ENCODE measurements at regions not wholly inside any gene's neighbourhood (a gene's known extent, or its start where the extent isn't known, plus 50 kb on each side); places are given as distances from the start of the nearest gene placed in this dataset.
"Not testable (repeated sequence)": the region's sequence is repeated elsewhere in the genome, so short reads cannot be mapped to it uniquely, and the experiment has no call there.

DNA sequence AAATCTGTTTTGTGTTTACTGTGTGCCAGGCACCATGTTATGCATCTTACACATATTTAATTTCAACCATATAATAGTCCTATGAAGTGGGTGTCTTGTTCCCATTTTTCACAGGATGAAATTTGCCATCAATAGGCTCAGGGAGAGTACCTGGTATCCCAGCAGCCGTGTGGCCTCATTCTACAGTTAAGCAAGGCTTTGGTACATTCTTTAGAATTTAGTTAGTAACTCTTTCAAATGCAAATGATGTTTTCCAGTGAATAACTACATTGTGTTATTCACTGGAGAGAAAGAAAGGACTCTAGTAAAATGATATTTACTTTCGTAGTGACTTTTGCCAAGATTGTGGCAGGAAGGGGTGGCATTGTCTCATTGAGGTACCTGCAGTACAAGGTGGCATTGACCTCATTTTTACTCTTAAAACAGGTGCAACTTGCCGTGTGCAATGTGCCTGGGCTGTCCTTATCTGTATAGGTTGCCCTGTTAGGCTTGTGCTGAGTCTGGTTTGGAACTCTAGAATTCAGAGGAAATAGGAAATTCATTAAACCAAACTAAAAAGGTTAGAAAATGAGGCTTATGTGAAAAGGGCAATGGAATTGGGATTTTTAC lies 117.4 kb upstream of the NBPF8 start:
- not testable (repeated sequence) for H3K4me3 Mint-ChIP-seq; H3K36me3 Mint-ChIP-seq; H3K27ac Mint-ChIP-seq; DNase-seq; H3K27me3 Mint-ChIP-seq (ENCODE audit: low read depth in 3 of 3); H3K9me3 Mint-ChIP-seq; H3K4me1 Mint-ChIP-seq

DNA sequence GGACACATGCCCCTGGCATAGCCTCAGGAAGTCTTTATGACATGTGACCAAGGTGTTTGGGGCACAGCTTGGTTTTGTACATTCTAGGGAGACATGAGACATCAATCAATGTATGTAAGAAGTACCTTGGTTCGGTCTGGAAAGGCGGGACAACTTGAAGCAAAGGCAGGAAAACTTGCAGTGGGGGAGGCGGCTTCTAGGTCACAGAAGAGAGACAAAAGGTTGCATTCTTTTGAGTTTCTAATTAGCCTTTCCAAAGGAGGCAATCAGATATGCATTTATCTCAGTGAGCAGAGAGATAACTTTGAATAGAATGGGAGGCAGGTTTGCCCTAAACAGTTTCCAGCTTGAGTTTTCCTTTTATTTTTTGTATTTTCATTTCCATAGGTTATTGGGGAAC lies 113.8 kb upstream of the SEC22B start:
- not testable (repeated sequence) for DNase-seq; H3K36me3 Mint-ChIP-seq; H3K4me1 Mint-ChIP-seq; H3K9me3 Mint-ChIP-seq; H3K27me3 Mint-ChIP-seq (ENCODE audit: low read depth in 3 of 3); H3K4me3 Mint-ChIP-seq; H3K27ac Mint-ChIP-seq

DNA sequence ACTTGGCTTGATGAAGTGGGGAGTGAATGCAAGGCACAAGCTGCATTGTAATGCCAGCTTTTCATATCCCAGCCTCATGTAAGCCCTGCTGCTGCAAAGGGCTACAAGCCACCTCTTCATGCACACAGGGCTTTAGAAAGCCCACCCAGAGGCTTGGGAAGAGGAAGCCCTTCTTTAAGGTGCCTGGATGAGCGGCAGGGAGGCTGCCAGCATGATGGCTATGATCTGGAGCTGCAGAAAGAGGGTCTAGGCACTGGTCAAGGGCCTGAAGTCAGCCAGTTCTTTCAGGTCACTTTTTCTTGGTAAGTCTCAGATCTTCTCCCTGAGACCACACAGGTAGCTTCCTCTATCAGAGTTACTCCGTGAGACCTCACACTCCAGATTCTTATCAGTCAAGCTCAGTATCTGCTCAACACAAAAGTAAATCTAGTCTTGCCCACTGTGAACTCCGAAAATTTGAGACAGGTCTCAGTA lies 113.3 kb upstream of the SEC22B start:
- H3K9me3 Mint-ChIP-seq; H3K4me3 Mint-ChIP-seq; H3K36me3 Mint-ChIP-seq; H3K4me1 Mint-ChIP-seq; H3K27me3 Mint-ChIP-seq (ENCODE audit: low read depth in 3 of 3); DNase-seq; H3K27ac Mint-ChIP-seq: not testable (repeated sequence)

DNA sequence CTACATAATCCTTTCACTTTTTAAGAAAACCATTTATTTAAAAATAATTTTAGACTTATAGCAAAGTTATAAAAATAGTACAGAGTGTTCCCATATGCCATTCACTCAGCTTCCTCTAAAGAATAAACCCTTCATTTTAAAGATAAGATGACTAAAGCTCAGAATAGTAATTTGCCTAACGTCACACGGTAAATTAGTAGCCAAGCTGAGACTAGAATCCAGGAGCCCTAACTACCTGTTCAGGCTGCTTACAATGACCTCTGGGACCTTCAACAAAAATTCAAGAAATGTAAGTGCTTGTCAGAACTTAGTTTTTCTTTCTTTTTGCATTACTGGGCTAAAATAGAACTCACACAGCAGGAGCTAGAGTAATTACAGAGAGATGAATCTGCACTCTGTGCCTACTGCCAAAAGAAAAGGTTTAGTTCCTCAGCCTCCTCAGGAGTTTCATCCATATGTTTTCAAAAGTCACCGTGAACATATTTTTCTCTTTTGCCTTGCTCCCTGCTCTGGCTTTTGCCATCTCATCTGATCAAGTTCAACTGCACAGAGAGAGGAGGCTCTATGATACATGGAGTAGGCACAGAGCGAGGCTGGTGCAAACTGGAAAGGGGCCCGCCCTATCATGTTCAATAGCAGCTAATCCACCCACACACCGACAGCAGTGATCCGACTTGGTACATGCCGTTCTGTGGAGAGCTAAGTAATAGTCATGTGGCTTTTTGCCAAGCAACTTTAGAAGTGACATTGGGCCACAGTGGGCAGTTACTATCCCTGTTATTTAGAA lies 112.7 kb upstream of the SEC22B start:
- not testable (repeated sequence) for H3K4me1 Mint-ChIP-seq; H3K27me3 Mint-ChIP-seq (ENCODE audit: low read depth in 3 of 3); H3K9me3 Mint-ChIP-seq; DNase-seq; H3K27ac Mint-ChIP-seq; H3K36me3 Mint-ChIP-seq; H3K4me3 Mint-ChIP-seq

DNA sequence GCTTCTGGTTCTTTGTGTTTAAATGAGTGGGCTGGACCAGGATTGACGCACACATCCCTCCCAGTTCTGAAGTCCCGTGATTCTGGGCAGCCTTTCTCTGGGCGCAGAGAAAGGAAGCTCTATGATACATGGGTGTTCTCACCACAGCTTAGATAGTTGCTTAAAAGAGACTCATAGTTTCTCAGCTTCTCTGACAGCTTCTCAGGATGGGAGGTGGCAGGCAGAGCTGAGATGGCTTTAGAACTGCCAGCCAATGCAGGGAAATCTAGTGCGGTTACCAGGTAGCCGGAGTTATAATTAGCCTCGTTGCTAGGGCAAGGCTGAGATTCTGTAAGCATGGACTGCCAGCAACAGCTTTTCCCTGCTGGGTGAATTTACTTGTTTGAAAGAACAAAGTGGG lies 111.8 kb upstream of the SEC22B start:
- H3K9me3 Mint-ChIP-seq; H3K27me3 Mint-ChIP-seq (ENCODE audit: low read depth in 3 of 3); H3K4me1 Mint-ChIP-seq; H3K27ac Mint-ChIP-seq; H3K4me3 Mint-ChIP-seq; DNase-seq; H3K36me3 Mint-ChIP-seq: not testable (repeated sequence)

DNA sequence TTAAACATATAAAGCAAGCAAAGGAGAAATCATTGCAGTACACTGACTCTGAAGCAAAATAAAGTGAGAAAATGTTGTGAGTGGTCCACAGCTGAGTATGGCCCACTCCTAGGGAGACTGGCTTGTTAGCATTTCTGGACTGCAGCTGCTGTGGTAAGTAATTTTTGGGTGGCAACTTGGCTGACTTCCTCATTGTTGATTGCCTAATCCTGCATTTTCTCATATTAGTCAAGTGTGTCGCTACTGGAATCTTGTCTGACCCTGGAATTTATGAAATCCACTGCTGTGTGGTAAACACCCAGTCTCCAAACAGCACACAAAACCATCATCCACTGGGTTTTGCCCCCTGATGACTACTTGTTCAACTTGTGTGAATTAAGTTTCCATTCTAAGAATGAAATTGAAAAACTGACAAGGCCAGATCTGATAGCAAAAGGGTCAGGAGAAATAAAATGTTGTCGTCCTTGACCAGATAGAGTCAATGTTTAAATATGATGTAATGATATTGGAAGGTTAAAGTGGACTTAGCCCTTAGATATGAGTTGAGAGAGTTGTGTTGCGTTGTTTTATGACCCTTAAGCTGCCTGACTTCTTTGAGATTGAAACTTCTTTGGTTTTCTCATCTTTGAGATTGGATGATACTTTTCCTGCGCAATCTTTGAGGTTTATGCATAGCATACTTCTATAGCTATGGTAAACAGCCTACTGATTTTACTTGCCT lies 106.6 kb upstream of the SEC22B start:
- H3K27ac Mint-ChIP-seq; H3K4me1 Mint-ChIP-seq; H3K27me3 Mint-ChIP-seq (ENCODE audit: low read depth in 3 of 3); H3K36me3 Mint-ChIP-seq; H3K9me3 Mint-ChIP-seq; DNase-seq; H3K4me3 Mint-ChIP-seq: not testable (repeated sequence)

DNA sequence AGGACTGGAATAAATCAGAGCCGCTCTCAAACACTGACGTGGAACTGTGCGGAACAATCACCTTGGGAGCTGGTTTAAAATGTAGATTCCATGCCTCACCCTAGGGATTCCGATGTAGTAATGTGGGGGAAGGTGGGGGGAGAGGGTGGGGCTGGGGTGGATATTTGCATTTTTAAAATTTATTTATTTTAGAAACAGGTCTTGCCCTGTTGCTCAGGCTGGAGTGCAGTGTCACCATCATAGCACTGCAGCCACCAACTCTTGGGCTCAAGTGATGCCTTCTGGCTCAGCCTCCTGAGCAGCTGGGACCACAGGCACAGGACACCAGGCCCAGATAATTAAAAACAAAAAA lies 101.9 kb upstream of the SEC22B start:
- H3K27ac Mint-ChIP-seq; DNase-seq; H3K4me1 Mint-ChIP-seq; H3K4me3 Mint-ChIP-seq; H3K36me3 Mint-ChIP-seq; H3K9me3 Mint-ChIP-seq; H3K27me3 Mint-ChIP-seq (ENCODE audit: low read depth in 3 of 3): not testable (repeated sequence)

DNA sequence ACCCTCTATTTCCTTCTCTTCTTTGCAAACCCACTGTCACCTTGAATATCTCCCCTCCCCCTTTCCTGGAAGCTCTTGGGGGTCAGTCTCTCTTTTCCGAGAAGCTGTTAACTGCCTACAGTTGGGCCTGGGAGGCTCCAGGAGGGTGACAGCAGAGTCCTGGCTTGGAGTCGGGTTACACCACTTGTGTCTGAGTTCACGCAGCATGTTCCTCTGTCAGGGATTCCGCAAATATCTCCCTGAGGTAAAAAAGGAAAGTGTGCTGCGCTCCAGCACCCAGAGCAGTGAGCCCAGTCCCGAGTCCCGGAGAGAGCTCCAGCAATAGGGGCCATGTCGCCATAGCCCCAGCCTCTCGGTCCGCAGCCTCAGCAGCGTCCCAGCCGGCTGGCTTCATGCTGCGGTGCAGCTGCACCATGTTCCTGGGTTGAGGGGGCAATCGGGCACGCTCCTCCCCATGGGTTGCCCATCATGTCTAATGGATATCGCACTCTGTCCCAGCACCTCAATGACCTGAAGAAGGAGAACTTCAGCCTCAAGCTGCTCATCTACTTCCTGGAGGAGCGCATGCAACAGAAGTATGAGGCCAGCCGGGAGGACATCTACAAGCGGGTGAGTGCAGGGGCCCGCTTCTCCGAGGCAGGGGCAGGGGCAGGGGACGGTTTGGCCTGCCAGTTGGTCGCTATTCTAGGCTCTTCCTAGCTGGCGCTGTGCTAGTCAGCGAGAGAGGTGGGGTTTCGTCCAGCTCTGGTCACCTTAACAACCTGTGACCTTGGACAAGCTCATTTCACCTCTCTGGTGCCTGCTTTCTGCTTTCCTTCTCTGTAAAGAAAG lies 101.3 kb upstream of the SEC22B start:
- not testable (repeated sequence) for H3K27ac Mint-ChIP-seq; H3K27me3 Mint-ChIP-seq (ENCODE audit: low read depth in 3 of 3); H3K36me3 Mint-ChIP-seq; H3K4me3 Mint-ChIP-seq; H3K4me1 Mint-ChIP-seq; H3K9me3 Mint-ChIP-seq; DNase-seq

DNA sequence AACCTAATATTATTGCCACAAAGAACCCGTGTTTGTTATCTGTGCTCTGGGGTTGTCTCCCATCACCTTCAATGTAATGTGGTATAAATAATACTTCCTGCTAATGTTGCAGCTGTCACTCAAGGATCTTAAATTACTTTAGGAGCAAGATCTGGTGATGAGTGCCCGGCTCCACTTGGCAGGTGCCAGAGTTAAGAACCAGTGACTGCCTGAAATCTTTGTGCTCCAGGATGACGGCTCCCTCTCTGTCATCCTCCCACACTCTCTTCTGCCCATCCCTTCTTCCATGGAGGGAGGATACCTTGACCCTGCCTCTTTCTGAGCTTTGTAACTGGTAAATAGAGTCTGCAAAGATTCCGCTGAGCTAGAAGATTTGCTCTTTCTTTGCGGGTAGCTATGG lies 100.4 kb upstream of the SEC22B start:
- H3K4me3 Mint-ChIP-seq; H3K4me1 Mint-ChIP-seq; H3K36me3 Mint-ChIP-seq; H3K27me3 Mint-ChIP-seq (ENCODE audit: low read depth in 3 of 3); H3K27ac Mint-ChIP-seq; DNase-seq; H3K9me3 Mint-ChIP-seq: not testable (repeated sequence)

DNA sequence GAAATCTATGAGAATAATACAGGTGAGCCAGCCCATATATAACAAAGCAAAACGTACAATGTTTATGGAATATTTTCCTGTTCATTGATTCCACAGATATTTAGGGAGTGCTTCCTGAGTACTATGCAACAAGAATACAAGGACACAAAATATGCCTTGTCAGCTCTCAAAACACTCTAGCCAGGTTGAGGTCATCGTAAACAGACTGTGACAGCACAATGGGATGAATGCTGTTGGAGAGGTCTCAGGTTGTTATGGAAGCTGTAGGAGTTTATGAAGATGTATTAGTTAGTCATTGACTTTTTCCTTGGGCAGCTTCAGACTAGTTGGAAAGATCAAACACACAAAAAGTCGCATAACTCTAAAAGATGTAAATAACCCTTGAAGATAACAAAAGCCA lies 98.1 kb upstream of the SEC22B start:
- not testable (repeated sequence) for H3K4me3 Mint-ChIP-seq; H3K9me3 Mint-ChIP-seq; H3K27me3 Mint-ChIP-seq (ENCODE audit: low read depth in 3 of 3); H3K36me3 Mint-ChIP-seq; H3K4me1 Mint-ChIP-seq; H3K27ac Mint-ChIP-seq; DNase-seq

DNA sequence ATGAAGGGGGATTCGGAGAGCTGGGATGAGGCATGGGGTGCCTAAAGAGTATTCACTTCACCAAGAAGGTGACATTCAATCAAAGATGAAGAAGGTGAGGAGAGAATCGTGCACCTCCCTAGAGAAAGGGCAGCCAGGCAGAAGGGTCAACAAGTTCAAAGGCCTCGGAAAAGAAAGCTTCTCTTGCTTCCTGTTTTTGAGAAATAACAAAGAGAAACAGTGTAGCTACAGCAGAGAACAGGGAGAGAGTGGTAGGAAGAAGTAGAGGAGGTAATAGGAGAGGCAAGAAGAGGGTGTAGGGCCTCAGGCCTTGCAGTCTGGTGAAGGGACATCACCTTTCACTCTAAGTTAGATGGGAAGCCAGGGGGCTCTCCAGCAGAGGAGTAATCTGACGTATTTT lies 97.0 kb upstream of the SEC22B start:
- not testable (repeated sequence) for H3K4me1 Mint-ChIP-seq; H3K36me3 Mint-ChIP-seq; H3K27ac Mint-ChIP-seq; DNase-seq; H3K27me3 Mint-ChIP-seq (ENCODE audit: low read depth in 3 of 3); H3K4me3 Mint-ChIP-seq; H3K9me3 Mint-ChIP-seq

DNA sequence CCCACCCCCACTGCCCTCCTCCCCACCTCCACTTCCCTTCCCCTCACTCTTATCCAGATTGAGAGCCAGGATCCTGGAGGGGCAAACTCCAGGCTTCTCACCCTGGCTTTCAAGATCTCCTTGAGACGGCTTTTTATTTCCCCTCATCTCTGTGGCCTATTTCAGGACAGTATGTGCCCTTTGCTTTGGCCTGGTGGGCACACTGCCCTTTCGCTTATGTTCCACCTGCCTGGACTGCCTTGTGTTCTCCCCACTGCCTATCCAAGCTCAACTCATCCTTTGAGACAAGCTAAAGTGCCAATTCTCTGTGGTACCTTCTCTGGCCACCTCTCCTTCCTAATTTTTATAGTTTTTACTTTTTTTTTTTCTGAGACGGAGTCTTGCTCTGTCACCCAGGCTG lies 95.9 kb upstream of the SEC22B start:
- H3K9me3 Mint-ChIP-seq; H3K27ac Mint-ChIP-seq; H3K4me3 Mint-ChIP-seq; H3K27me3 Mint-ChIP-seq (ENCODE audit: low read depth in 3 of 3); H3K4me1 Mint-ChIP-seq; DNase-seq; H3K36me3 Mint-ChIP-seq: not testable (repeated sequence)

DNA sequence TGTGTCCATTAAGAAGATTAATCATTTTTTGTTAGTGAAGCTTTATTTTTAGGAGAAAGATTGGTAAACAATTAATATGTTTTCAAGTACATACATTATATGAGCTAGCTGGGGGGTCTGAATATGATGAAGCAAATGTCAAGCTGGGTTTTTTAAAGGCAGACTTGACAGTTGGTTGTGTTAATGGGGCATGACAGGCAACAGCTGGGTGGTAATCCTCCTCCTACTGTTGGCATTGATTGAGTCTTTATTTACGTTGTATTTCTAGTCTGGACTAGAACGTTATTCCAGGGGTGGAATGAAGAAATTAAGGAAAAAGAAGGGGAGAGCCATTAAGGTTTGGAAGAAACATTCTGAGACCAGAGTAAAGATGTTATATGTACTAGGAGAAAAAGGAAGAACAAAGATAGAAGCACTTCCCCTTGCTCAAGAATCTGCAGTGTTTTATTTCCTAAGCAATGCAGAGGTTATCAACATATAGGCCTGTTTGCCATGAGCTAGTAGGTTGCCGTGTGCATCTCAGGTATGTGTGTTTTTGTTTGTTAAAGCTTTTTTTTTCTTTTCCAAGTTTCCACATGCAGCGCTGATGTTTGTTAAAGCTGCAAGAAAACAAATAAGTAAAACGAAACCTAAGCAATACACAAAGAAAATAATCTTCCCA lies 95.4 kb upstream of the SEC22B start:
- not testable (repeated sequence) for H3K4me1 Mint-ChIP-seq; H3K4me3 Mint-ChIP-seq; H3K9me3 Mint-ChIP-seq; H3K27ac Mint-ChIP-seq; H3K36me3 Mint-ChIP-seq; H3K27me3 Mint-ChIP-seq (ENCODE audit: low read depth in 3 of 3); DNase-seq
